GM21390 (cell line): ENCODE measurements at regions not wholly inside any gene's neighbourhood (a gene's known extent, or its start where the extent isn't known, plus 50 kb on each side); places are given as distances from the start of the nearest gene placed in this dataset.
"Not testable (repeated sequence)": the region's sequence is repeated elsewhere in the genome, so short reads cannot be mapped to it uniquely, and the experiment has no call there.

Source experiments
- ATAC-seq: cut with Tn5 transposase; IDR thresholded peaks from one replicate; pipeline ENCODE4 v1.9.1; 2021; ENCODE audit not compliant: unreplicated experiment

DNA sequence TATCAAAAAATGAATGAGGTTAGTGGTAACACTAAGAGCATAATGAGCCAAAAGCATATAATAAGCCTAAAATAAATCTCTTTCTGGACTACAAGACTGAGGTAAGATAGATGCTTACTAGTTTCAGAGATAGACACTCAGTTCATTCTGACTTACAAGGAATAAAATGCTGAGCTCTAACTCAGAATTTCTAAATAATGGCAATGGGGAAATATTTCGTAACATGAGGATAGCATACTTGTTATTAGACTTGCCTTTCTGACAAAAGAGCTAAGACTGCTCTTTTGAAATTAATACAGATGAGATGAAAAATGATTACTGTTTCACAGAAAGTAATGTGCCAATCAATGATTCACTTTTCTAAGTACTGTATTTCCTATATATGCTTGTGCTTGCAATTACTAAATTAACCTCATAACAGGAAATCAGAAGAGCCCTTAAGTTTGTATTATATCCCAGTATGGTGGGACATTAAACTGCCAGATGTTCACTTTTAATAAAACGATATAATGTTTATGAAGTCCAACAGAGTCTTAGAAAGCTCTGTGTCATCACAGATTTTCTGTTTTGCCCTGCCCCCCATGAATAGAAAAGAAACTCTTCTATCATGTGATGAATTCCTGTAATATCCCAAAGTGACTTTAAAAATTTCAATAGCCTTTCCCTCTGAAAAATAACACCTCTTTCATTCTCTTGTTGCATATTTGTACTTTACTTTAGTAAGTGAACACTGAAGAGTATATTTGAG is 2771.0 kb upstream of the PCDH20 start:
- no peak for ATAC-seq

DNA sequence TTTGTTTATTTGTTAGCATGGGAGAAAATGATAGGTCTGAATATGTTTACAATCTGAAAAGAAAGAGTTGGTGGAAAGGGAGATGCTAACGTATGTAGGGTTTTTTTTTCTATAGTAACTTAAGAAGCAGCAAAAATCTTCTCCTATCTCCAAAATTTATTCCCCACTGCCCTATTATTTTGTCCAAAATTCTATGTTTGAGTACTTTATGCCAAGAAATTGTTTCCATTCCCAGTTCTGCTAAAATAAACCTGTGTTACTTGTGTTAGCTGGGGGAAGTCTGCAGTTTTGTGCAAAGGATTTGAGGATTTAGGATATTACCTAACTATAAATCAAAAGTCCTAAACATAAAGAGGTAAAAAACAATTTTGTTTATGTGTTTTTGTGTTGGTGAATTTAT is 2770.4 kb upstream of the PCDH20 start:
- ATAC-seq: no peak

DNA sequence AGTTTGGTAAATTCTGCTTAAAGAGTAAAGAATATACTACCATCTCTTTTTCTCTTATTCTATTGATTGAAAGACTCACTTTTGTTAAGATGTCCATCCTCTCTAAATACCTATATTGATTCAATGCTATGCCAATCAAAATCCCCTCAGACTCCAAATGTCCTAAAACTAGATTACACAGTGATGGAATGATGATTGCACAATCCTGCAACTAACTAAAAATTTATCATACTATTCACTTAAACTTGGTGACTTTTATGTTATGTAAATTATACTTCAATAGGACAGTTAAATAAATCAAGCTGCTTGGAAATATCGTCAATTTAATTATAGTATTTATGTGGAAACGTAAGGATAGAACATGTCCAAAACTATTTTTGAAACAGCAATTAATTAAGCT is 2765.1 kb upstream of the PCDH20 start:
- ATAC-seq: no peak

DNA sequence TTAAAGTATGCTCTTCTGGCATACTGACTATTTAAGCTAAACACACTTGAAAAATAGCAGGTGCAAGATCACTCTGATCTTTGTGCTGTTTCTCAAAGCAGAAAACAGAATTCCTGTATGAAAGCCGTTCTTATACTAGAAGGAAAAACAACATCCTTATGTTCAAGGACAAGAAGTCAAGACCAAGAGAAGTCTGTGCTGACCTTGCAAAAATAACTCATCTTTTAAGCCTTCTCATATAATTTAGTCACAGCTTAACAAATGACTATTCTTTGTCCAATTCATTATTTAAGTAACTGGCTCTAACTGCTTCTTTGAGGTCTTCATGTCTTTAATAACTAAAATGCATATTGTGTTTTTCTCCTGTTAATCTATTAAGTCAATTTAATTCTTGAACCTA is 2750.2 kb upstream of the PCDH20 start:
- no peak for ATAC-seq

DNA sequence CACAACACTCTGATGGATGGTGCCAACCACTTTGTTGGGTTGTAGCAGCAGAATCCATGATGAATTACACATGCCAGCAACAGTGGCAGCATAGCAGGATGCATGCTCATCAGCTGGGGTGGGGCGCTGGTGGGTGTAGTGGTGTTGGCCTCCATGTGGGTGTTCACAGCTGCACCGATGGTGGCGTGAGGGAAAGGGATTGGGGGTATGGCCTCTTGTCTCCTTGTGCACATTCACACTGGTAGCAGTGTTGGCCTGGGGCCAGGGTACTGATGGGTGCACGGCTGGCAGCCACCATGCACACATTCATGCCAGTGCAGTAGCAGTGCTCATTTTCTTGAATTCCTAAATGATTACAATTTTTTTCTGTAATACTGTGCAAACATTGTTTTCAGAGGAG is 2748.8 kb upstream of the PCDH20 start:
- no peak for ATAC-seq

DNA sequence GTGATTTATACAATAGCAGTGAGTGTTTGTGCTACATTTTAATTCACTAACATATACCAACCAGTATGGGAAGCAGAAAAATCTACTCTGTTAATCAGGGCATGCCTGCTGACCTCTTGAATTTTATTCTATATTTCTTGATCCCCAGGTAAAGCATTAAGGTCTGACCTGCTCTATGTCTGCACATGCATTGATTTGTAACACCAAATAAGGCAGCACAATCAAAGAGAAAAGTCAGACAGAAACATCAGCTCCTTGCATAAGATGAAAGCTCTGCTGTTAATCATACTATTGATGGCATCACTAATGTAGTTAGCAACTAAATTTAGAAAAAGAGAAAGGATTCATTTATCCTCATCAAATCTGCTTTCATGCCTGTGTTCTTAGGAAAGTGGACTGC is 2744.8 kb upstream of the PCDH20 start:
- ATAC-seq: no peak

DNA sequence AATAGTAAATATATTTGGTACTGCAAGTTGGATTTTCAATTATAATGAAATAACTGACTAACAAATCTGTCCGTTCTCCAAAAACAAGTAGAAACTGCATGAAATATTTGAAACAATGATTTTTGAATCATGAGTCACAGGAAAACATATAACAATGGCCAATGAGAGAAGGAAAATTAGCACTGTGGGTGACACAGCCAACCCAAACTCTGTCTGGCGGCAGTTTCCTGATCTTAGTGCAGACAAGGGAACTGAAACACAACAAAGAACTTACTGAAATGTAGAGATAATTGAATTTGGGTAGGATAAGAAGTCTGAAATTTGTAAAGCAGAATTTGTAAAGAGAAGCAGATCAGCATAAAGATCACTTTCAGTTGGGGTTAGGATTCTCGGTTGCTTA is 2743.3 kb upstream of the PCDH20 start:
- ATAC-seq: no peak

DNA sequence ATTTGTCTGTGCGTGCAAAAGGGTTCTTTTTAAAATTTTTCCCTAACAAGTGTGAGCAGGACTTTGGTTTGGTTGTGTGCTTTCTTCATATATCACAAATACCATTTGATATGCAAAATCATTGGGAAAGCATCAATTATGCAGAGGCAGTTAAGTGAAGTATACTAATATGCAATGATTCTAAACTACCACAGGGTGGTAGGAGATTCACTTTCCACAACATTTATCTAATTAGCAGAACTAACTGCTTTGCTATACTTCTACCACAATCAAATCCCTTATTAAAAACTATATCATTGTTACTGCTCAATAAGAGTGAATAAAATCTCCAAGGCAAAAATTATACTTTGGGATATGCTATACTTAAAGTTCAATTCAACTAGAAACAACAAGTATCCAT is 2738.9 kb upstream of the PCDH20 start:
- ATAC-seq: no peak

DNA sequence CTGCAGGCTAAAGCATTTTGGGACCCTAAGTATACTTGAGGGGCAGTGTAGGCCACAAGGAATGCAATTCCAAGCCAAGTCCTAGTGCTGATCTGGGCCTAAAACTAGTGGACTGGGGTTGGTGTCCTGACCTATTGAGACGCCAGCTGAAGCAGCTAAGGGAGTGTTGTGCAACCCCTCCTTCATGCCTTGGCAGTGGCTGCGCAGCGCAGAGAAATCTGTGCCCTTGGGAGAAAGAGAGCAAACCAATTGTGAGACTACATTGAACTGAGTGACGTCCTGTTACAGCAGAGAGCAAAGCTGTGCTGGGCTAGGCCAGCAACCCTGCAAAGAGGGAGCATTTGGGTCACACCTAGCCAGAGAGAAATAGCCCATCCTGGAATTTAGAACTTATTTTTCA is 2715.0 kb upstream of the PCDH20 start:
- ATAC-seq: no peak

DNA sequence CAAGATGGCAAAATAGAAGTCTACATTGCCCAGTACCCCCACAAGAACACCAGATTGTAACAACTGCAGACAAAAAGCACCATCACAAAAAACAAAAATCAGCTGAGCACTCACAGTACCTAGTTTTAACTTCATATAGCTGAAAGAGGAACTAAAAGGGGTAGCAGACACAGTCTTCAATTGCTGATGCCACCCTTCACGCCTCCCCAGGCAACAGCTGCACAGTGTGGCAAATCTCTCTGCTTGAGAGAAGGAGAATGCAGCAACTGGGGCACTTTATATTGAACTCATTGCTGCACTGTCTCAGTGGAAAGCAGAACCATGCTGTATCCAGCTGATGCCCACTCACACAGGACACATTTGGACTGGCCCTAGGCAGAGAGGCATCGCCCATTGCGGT is 2714.5 kb upstream of the PCDH20 start:
- no peak for ATAC-seq

DNA sequence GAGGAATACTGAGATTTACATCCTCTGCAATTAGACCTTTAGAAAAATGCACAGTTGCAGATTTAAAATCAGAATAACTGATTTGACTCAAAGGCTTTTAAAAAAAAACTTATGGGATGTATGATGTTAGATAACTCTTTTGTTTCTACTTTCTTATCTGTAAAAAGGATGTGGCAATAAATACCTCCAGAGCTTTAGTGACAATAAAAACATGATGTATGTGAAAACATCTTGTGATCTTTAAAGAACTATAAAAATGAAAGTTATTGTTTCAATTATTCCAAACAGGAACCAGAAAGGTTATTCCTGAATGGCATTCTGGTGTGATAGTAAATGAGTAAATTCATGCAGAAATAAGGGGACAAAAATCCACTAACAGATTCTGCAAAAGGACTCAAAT is 2712.2 kb upstream of the PCDH20 start:
- no peak for ATAC-seq

DNA sequence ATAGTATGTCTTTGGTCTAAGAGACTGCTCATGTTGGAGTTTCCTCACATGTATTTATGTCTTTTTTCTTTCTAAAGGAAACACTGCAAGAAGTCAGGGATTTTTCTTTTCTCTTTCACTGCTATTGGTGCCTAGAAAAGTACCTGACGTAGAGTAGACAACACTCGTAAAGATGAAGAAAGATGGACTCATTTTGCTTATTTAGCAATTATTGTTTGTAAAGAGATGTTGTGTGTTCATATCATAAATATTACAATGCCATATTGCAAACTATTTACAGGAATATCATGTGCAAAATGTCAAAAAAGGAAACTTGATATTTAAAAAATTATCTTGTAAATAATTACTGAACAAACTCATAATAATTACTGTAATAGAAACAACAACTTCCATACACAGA is 2711.5 kb upstream of the PCDH20 start:
- ATAC-seq: no peak

DNA sequence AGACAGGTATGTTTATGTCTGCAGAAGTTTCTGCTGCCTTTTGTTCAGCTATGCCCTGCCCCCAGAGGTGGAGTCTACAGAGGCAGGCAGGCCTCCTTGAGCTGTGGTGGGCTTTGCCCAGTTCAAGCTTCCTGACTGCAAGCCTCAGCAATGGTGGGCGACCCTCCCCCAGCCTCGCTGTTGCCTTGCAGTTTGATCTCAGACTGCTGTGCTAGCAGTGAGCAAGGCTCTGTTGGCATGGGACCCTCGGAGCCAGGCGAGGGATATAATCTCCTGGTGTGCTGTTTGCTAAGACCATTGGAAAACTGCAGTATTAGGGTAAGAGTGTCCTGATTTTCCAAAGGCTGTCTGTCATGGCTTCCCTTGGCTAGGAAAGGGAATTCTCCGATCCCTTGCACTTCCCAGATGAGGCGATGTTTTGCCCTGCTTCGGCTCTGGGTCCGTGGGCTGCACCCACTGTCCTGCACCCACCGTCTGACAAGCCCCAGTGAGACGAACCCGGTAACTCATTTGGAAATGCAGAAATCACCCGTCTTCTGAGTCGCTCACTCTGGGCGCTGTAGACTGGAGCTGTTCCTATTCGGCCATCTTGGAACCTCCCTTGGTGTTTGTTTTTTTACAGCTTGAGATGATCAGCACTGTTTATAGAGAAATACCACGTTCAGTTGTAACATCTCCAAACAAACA is 2705.5 kb upstream of the PCDH20 start:
- not testable (repeated sequence) for ATAC-seq

DNA sequence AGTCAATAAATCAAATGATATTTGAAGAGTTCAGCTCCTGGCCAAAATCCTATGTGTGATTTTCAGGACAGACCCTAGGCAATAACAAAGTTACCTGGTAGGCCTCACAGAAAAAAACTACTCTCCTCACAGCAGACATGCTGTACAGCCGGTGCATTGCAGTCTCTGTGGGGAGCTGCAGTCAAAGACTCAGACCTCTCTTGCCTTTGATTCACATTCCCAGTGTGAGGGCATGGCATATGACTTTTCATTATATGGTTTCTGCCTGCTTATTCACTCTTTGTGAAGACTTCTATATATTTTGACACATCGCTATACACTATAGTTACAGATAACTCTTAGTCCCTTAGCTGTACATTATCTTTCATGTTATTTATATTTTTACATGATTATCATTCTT is 2684.3 kb upstream of the PCDH20 start:
- ATAC-seq: no peak

DNA sequence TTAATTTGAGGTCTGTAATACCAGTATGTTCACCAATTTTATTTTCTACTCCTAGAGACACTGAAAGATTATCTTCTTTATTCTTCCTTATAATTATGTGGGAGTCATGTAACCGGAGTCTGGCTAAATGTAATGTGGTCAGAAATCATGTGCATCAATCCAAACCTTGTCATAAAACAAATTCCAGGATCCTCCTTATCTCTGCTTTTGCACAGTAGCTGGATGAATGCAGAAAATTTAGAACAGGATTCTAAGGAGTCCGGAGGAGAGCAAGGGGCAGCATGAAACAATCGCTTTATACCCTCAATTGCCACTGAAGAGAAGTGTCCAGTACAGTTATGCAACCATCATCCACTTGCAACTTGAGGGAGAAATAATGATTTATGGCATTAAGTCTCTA is 2674.7 kb upstream of the PCDH20 start:
- no peak for ATAC-seq

DNA sequence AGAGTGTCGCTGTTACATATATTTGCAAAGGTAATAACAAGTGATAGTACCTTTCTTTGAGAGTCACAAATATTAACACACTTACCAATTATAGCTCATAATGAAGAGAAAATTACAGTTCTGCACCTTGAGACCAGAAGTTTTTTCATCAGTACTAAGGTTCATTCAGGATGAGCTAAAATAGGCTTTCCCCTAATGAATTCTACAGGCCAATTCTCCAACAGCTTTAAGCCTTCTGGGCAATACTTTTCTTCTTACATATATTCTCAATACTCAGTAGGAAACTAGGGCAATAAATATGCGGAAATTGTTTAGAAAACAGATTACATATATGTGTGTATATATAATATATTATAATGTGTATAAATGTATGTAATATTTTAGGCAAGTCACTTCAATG is 2672.8 kb upstream of the PCDH20 start:
- no peak for ATAC-seq

DNA sequence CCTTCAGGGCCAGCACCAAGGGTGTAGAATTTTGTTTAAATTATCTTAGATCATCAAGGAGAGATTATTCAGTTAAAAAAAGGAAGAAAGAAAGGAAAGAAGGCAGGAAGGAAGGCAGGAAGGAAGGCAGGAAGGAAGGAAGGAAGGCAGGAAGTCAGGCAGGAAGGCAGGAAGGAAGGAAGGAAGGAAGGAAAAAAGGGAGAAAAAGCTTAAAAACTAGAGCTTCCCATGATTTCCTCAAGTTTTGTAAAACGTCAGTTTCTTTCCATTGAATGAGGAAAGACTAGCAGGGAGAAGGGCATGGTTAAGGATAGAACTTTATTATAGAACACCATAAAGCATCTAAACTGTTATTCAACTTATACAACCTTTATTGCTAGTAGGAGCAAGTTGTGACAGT is 2672.0 kb upstream of the PCDH20 start:
- no peak for ATAC-seq

DNA sequence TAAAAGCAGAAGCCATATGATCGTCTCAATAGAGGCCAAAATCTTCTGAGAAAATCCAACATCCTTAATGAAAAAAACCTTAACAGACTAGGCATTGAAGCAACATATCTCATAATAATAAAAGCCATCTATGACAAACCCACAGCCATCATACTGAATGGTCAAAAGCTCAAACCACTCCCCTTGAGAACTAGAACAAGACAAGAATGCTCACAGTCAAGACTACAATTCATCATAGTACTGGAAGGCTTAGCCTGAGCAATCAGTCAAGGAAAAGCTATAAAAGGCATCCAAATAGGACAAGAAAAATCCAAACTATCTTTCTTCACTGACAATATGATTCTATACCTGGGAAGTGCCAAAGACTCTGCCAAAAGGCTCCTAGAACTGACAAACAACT is 2668.2 kb upstream of the PCDH20 start:
- no peak for ATAC-seq

DNA sequence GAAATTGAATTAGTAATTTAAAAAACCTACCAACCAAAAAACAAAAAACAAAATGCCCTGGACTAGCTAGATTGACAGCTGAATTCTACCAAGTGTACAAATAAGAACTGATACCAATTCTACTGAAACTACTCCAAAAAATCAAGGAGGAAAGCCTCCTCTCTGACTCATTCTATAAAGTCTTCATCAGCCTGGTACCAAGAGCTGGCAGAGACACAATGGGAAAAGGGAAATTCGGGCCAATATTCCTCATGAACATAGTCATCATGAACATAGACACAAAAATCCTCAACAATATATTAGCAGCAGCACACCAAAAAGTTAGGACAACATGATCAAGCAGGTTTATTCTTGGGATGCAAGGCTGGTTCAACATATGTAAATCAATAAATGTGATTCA is 2667.7 kb upstream of the PCDH20 start:
- ATAC-seq: no peak

DNA sequence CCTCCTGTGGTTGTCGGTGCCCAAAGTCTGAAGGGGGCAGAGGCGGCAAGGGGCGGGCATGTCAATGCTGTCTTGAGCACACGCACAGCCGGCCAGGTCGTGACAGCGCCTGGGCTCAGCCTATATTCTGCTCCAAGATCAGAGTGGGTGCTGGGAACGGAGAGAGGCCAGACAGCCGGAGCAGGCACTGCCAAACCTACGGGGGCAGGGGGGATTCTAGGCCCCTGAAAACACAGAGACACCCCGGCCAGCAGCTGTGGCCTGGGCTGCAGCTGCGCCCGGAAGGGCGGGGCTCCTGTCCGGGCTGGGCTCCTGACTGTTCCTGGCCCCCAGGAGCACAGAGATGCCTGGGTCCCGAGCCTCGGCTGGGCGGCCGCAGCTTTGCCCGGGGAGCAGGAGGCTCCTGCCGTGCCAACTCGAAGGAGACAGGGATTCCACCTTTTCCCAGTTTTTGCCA is 2662.9 kb upstream of the PCDH20 start:
- no peak for ATAC-seq

DNA sequence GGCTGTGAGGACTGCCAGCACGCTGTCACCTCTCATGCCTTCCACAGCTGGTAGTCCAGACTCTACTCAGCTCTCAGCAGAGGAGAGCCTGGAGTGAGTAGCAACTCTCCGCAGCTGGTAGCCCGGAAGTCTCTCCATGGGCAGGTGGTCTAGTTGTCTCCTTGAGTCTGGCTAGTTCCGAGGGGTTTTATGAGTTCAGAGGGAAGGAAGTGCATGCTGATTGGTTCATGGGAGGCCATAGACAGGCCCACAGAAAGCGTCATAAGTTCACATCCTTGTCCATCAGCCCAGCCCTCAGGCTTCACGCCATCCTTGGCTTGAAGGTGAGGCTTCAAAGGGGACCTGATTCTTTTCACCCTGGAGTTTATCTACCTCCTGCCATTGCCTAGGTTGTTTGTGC is 2662.4 kb upstream of the PCDH20 start:
- ATAC-seq: no peak

DNA sequence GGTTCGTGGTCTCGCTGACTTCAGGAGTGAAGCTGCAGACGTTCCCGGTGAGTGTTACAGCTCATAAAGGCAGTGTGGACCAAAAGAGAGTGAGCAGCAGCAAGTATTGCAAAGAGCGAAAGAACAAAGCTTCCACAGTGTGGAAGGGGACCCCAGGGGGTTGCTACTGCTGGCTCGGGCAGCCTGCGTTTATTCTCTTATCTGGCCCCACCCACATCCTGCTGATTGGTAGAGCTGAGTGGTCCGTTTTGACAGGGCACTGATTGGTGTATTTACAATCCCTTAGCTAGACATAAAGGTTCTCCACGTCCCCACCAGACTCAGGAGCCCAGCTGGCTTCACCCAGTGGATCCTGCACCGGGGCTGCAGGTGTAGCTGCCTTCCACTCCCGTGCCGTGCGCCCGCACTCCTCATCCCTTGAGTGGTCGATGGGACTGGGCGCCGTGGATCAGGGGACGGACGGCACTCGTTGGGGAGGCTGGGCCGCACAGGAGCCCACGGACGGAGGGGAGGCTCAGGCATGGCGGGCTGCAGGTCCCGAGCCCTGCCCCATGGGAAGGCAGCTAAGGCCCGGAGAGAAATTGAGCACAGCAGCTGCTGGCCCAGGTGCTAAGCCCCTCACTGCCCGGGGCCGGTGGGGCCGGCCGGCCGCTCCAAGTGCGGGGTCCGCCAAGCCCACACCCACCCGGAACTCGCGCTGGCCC is 2661.6 kb upstream of the PCDH20 start:
- ATAC-seq: not testable (repeated sequence)
